H9 (cell line): ENCODE measurements at regions not wholly inside any gene's neighbourhood (a gene's known extent, or its start where the extent isn't known, plus 50 kb on each side); places are given as distances from the start of the nearest gene placed in this dataset.

Experiments used
- DNase-seq: peaks from one replicate; pipeline ENCODE4 v3.0.0-alpha.2; 2017
- H2AFZ ChIP-seq: one replicate; pipeline ENCODE4 v1.6.1; 2013; ENCODE audit warnings: mild to moderate bottlenecking, low read length, control low read depth, moderate library complexity
- H2AK5ac ChIP-seq: 2 replicates; pipeline ENCODE4 v1.6.1; 2013; ENCODE audit warnings: low read length, control low read depth, mixed read lengths; ENCODE audit not compliant: insufficient read length
- H2BK120ac ChIP-seq: one replicate; pipeline ENCODE4 v1.6.1; 2013; ENCODE audit warnings: low read depth, mild to moderate bottlenecking, low read length, control low read depth, inconsistent platforms; ENCODE audit not compliant: poor library complexity, severe bottlenecking
- H2BK12ac ChIP-seq: 2 replicates; pipeline ENCODE4 v1.6.1; 2013; ENCODE audit warnings: low read length, control low read depth, mixed read lengths, low read depth; ENCODE audit not compliant: insufficient read length
- H2BK15ac ChIP-seq: 2 replicates; pipeline ENCODE4 v1.6.1; 2013; ENCODE audit warnings: low read depth, low read length, control low read depth
- H2BK20ac ChIP-seq: one replicate; pipeline ENCODE4 v1.6.1; 2013; ENCODE audit warnings: low read depth, mild to moderate bottlenecking, low read length, control low read depth, inconsistent platforms; ENCODE audit not compliant: poor library complexity, severe bottlenecking
- H2BK5ac ChIP-seq: 2 replicates; pipeline ENCODE4 v1.6.1; 2013; ENCODE audit warnings: low read length, control low read depth, mixed read lengths; ENCODE audit not compliant: insufficient read length
- H3K14ac ChIP-seq: 2 replicates; pipeline ENCODE4 v1.6.1; 2013; ENCODE audit warnings: low read length, control low read depth; ENCODE audit not compliant: insufficient read depth
- H3K18ac ChIP-seq: 2 replicates; pipeline ENCODE4 v1.6.1; 2013; ENCODE audit warnings: low read depth, mild to moderate bottlenecking, mixed read lengths, low read length, control low read depth; ENCODE audit not compliant: insufficient read length
- H3K23ac ChIP-seq: 2 replicates; pipeline ENCODE4 v1.6.1; 2013; ENCODE audit warnings: low read length, control low read depth, mixed read lengths, low read depth; ENCODE audit not compliant: insufficient read length
- H3K23me2 ChIP-seq: 2 replicates; pipeline ENCODE4 v1.6.1; 2013; ENCODE audit warnings: low read depth, mild to moderate bottlenecking, mixed read lengths, low read length, control low read depth; ENCODE audit not compliant: insufficient read length, poor library complexity, severe bottlenecking
- H3K27ac ChIP-seq: 2 replicates; pipeline ENCODE4 v1.5.1; 2013; ENCODE audit warnings: low read length, control low read depth, mixed read lengths, low read depth; ENCODE audit not compliant: insufficient read length
- H3K27me3 ChIP-seq: 2 replicates; pipeline ENCODE4 v1.6.1; 2013; ENCODE audit warnings: low read length, control low read depth, inconsistent platforms; ENCODE audit not compliant: insufficient read depth
- H3K4ac ChIP-seq: 2 replicates; pipeline ENCODE4 v1.6.1; 2013; ENCODE audit warnings: low read depth, mild to moderate bottlenecking, control low read depth, inconsistent platforms, low read length, moderate library complexity
- H3K4me1 ChIP-seq: 2 replicates; pipeline ENCODE4 v1.6.1; 2013; ENCODE audit warnings: low read length, control low read depth, inconsistent platforms; ENCODE audit not compliant: insufficient read depth
- H3K4me2 ChIP-seq: 2 replicates; pipeline ENCODE4 v1.6.1; 2013; ENCODE audit warnings: low read length, control low read depth, mixed read lengths; ENCODE audit not compliant: insufficient read length, insufficient read depth
- H3K56ac ChIP-seq: 2 replicates; pipeline ENCODE4 v1.6.1; 2013; ENCODE audit warnings: low read depth, mild to moderate bottlenecking, mixed read lengths, low read length, control low read depth; ENCODE audit not compliant: insufficient read length
- H3K79me1 ChIP-seq: 2 replicates; pipeline ENCODE4 v1.6.1; 2013; ENCODE audit warnings: low read depth, mild to moderate bottlenecking, moderate library complexity, low read length, control low read depth, inconsistent platforms; ENCODE audit not compliant: insufficient read depth, poor library complexity, severe bottlenecking
- H3K79me2 ChIP-seq: 2 replicates; pipeline ENCODE4 v1.6.1; 2013; ENCODE audit warnings: low read length, control low read depth, inconsistent platforms; ENCODE audit not compliant: insufficient read depth
- H3K9ac ChIP-seq: 2 replicates; pipeline ENCODE4 v1.6.1; 2013; ENCODE audit warnings: low read length, control low read depth, mixed read lengths; ENCODE audit not compliant: insufficient read length; ENCODE audit errors: extremely low read depth
- H3K9me3 ChIP-seq: one replicate; pipeline ENCODE4 v1.6.1; 2013; ENCODE audit warnings: low read depth, low read length, inconsistent platforms; ENCODE audit not compliant: control insufficient read depth
- H3T11ph ChIP-seq: one replicate; pipeline ENCODE4 v1.6.1; 2013; ENCODE audit warnings: mild to moderate bottlenecking, low read length, control low read depth, inconsistent platforms
- H4K20me1 ChIP-seq: one replicate; pipeline ENCODE4 v1.6.1; 2013; ENCODE audit not compliant: control insufficient read depth, insufficient read length, insufficient read depth
- H4K5ac ChIP-seq: 2 replicates; pipeline ENCODE4 v1.6.1; 2013; ENCODE audit warnings: low read depth, mild to moderate bottlenecking, mixed read lengths, low read length, control low read depth; ENCODE audit not compliant: insufficient read length
- H4K8ac ChIP-seq: replicated peaks from 2 replicates; pipeline ENCODE4 v1.6.1; 2013; ENCODE audit warnings: low read length, control low read depth, mixed read lengths, low read depth; ENCODE audit not compliant: insufficient read length
- H4K91ac ChIP-seq: 2 replicates; pipeline ENCODE4 v1.6.1; 2013; ENCODE audit warnings: low read depth, mild to moderate bottlenecking, moderate library complexity, mixed read lengths, low read length, control low read depth; ENCODE audit not compliant: insufficient read length
- H3K27ac Mint-ChIP-seq, 3 experiments: 2 replicates in 2 of 3; 3 replicates in 1 of 3; pipeline ENCODE4 v1.8.0; 2020 to 2021; ENCODE audit warnings: mixed read lengths in 3 of 3, mild to moderate bottlenecking in 1 of 3, moderate library complexity in 1 of 3
- H3K27me3 Mint-ChIP-seq: 2 replicates; pipeline ENCODE4 v1.8.0; 2021; ENCODE audit warnings: low read depth, mild to moderate bottlenecking, moderate library complexity, mixed read lengths
- H3K36me3 Mint-ChIP-seq, 3 experiments: 2 replicates in 2 of 3; 3 replicates in 1 of 3; pipeline ENCODE4 v1.8.0; 2020 to 2021; ENCODE audit warnings: low read depth in 3 of 3, mixed read lengths in 3 of 3; ENCODE audit not compliant: insufficient read depth in 1 of 3
- H3K4me1 Mint-ChIP-seq, 2 experiments: 2 replicates each; pipeline ENCODE4 v1.8.0; 2020; ENCODE audit warnings: mixed read lengths in 2 of 2
- H3K4me3 Mint-ChIP-seq, 2 experiments: 2 replicates in 1 of 2; 3 replicates in 1 of 2; pipeline ENCODE4 v1.8.0; 2020 to 2021; ENCODE audit warnings: mild to moderate bottlenecking in 2 of 2, mixed read lengths in 2 of 2, moderate library complexity in 1 of 2
- H3K9me3 Mint-ChIP-seq, 2 experiments: 2 replicates in 1 of 2; 3 replicates in 1 of 2; pipeline ENCODE4 v1.8.0; 2020; ENCODE audit warnings: mild to moderate bottlenecking in 2 of 2, mixed read lengths in 2 of 2, moderate library complexity in 1 of 2
- CTCF ChIP-seq: fragments of 200-600 bp; sonication (generic); conservative IDR thresholded peaks from 3 replicates; pipeline ENCODE4 v1.8.0; 2021; ENCODE audit warnings: antibody characterized with exemption, mild to moderate bottlenecking
- WGBS: extraction: QIAGEN DNeasy Blood & Tissue Kit; methylation state at CpG from one replicate; pipeline ENCODE4 v1.1.7; 2013; ENCODE audit warnings: missing lambda C conversion rate, low lambda C conversion rate, mixed read lengths; ENCODE audit not compliant: insufficient read length; ENCODE audit errors: extremely low coverage; 5-methylcytosine and 5-hydroxymethylcytosine counted together

- Histone ChIP-seq H3K56ac (no peak overlapping the region), H3T11ph (no peak overlapping the region), H3K9me3 (peaks cover 73% of the 10 kb centered on the region), H2BK12ac (no peak overlapping the region), H3K14ac (no peak overlapping the region), H3K23ac (no peak overlapping the region), H3K4ac (no peak overlapping the region), H4K20me1 (no peaks in the 10 kb centered on the region), H4K91ac (no peak overlapping the region), H3K79me1 (no peaks in the 10 kb centered on the region), H4K8ac (no peak overlapping the region), H2BK120ac (no peak overlapping the region), H3K4me1 (no peaks in the 10 kb centered on the region), H2AK5ac (no peak overlapping the region), H2BK20ac (no peak overlapping the region), H2BK15ac (no peak overlapping the region), H3K79me2 (no peaks in the 10 kb centered on the region), H2BK5ac (no peak overlapping the region), H3K9ac (no peak overlapping the region), H3K27ac (no peak overlapping the region), H4K5ac (no peak overlapping the region), H3K4me2 (no peak overlapping the region), H3K18ac (no peak overlapping the region), H2AFZ (no peak overlapping the region), H3K27me3 (no peaks in the 10 kb centered on the region), H3K23me2 (no peaks in the 10 kb centered on the region)
- DNase-seq: no peak
- H3K27me3 Mint-ChIP-seq: peaks cover 3% of the 10 kb centered on the region
- no CpG with 5 or more reads among the region's 5 CpGs for WGBS
- H3K27ac Mint-ChIP-seq: no peak overlapping the region
- H3K9me3 Mint-ChIP-seq: peaks cover 76 to 96% of the 10 kb centered on the region in 2 experiments
- peaks cover 0 to 9% (median 0%) of the 10 kb centered on the region in 3 experiments; a peak in 4 of 7 replicates for H3K36me3 Mint-ChIP-seq
- no peak overlapping the region for H3K4me3 Mint-ChIP-seq
- no peaks in the 10 kb centered on the region for H3K4me1 Mint-ChIP-seq
- TF ChIP-seq CTCF: no peak
Observed at GRCh38 chr15:25224396-25224795, 214.4 kb downstream of the UBE3A start.
